Transverse colon (tissue), 3 donors: ENCODE measurements at regions not wholly inside any gene's neighbourhood (a gene's known extent, or its start where the extent isn't known, plus 50 kb on each side); places are given as distances from the start of the nearest gene placed in this dataset.

Experiments used
- CTCF ChIP-seq, 5 experiments: fragments of 200-600 bp in 3 of 5; fragments of 450-650 bp in 2 of 5; sonication (generic) in 3 of 5; IDR thresholded peaks; 1 replicate in 2 of 5; 2 replicates in 3 of 5; pipeline ENCODE4 v1.5.1; 2016 to 2017; ENCODE audit warnings: antibody characterized with exemption in 5 of 5, inconsistent platforms in 3 of 5, mild to moderate bottlenecking in 2 of 5, moderate library complexity in 1 of 5
- POLR2A ChIP-seq: fragments of 450-650 bp; IDR thresholded peaks from one replicate; pipeline ENCODE4 v1.6.1; 2016; ENCODE audit warnings: antibody characterized with exemption, mild to moderate bottlenecking, moderate library complexity

- TF ChIP-seq CTCF (IDR thresholded peaks at IDR 0.05) (no peak), POLR2A (no peak)
Observed at GRCh38 chr6:21831521-21832291, 238.2 kb downstream of the SOX4 start.
